NCI-H1436 treated with DMSO at 0.1 percent for 48 hours (cell line): ENCODE measurements at regions not wholly inside any gene's neighbourhood (a gene's known extent, or its start where the extent isn't known, plus 50 kb on each side); places are given as distances from the start of the nearest gene placed in this dataset.
A peak's percentile ranks its signal among the peaks of the same experiment; 100 is the strongest.
"Not testable (repeated sequence)": the region's sequence is repeated elsewhere in the genome, so short reads cannot be mapped to it uniquely, and the experiment has no call there.

ENCODE experiments used
- DNase-seq: peaks from one replicate; lab custom pipeline; 2025; lab: John Stamatoyannopoulos, UW

DNA sequence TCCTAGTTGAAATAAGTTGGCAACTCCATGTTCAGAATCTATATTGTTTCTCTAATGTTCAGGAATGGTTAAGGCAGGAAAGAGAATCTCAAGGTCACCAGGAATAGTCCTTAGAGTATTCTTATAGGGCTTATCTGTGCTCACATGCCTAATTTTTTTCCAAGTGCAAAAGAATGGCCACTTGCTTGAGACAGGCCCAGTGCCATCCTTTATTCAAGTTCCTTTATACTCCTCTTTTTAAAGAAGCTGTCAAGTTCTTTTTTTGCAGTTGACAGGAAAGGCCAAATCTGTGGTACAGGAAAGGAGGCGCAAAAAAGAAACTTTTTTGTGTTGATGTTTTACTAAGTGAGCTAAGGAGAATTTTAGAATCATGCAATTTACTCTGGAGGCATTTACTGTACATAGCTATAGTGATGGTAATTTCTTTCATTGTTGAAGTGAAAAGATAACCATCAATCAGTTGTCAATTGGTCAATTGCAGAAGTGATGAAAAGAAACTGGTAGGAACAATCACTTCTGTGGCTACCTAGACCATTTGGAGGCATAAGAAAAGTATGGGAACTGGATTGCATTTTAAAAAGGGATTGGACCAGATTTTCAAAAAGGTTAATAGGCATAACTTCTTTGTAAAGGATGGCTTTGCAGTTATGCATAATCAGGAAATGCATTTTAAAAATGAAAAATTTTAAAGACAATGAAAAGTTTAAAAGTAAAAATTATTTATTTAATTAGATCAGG lies 102.5 kb upstream of the SOX2 start:
- DNase-seq, result no peak

DNA sequence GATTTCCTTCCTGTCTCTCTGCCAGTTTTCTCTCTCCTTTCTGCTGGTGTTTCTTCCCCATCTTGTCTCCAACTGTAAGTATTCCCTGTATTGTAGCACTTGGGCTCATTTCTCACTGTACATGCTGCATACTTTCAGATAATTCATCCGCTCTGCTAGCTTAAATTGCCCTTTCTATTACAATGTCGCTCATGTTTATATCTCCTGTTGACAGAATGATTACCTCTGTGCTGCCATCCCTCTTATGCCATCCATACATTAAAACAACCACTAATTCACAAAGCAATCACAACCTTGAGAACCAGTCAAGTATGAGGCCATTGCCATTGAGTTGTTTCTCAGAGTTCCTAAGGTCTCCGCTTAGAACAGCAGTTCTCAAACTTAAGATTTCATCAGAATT lies 107.5 kb upstream of the SOX2 start:
- DNase-seq, result no peak

DNA sequence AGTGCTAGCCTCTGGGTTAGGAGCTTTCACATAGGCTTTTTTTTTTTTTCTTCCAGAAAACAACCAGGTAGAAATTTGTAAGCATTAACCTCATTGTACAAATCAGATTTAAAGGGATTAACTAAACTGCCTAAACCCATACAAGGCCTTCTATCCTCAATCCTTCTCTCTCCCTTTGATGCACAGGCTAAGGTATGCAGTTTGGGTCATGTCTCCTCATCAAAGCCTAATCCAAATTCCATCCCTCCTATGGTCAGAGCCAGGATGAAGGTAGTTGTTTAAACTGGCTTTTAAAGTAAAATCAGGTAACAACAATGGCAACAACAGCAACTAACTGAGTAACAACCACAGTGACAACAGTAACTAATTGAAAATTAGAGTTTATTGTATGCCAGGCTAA lies 115.6 kb upstream of the SOX2 start:
- no peak for DNase-seq

DNA sequence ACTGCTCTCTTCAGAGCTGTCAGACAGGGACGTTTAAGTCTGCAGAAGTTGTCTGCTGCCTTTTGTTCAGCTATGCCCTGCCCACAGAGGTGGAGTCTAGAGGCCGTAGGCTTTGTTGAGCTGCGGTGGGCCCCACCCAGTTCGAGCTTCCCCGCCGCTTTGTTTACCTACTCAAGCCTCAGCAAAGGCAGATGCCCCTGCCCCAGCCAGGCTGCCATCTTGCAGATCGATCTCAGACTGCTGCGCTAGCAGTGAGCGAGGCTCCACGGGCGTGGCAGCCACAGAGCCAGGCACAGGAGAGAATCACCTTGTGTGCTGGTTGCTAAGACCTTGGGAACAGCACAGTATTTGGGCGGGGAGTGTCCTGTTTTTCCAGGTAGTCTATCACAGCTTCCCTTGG lies 120.8 kb upstream of the SOX2 start:
- not testable (repeated sequence) for DNase-seq

DNA sequence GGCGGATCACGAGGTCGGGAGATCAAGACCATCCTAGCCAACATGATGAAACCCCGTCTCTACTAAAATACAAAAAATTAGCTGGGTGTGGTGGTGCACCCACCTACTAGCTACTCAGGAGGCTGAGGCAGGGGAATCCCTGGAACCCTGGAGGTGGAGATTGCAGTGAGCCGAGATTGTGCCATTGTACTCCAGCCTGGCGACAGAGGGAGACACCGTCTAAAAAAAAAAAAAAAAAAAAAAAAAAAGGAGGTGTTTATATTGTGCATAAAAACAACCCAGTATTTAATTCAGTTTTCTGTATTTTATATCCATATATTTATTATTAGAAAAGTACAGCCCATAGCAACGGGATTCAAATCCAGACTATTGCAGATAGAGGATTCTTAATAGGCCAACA lies 129.1 kb upstream of the SOX2 start:
- DNase-seq, result no peak

DNA sequence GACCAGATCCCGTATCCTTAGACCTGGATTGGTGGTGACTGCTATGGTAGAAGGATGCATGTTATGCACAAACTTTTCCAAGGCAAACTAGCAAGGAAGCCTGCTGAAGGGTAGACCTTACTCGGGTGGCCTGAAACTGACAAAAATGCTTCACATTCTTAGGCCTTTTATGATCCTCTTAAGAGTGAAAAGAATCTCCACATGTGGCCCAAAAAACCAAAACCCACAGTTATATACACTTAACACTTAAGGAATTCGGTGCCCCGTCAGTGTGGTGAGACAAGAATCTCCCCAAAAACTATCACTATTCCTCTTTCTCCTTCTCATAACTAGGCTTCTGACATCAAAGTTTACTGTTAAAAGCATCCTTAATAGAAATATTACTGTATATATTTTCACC lies 130.1 kb upstream of the SOX2 start:
- DNase-seq, result no peak

DNA sequence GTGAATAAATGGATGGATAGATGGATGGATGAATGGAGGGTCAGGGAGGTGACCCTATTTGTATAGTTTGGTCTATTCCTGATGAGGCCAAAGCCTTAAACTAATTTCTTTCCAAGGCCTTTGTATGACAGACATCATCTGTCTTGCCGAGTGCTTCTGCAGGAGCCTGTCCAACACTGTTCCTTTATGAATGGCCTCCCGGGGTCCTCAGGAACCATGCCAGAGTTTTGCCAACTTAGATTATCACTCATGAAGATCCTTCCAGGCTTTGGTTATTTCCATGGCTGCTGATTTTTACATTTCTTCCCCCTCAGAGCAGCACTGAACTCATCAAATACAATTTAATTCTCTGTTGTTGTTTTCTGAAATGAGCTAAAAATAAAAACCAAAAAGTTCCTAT lies 133.0 kb upstream of the SOX2 start:
- no peak for DNase-seq

DNA sequence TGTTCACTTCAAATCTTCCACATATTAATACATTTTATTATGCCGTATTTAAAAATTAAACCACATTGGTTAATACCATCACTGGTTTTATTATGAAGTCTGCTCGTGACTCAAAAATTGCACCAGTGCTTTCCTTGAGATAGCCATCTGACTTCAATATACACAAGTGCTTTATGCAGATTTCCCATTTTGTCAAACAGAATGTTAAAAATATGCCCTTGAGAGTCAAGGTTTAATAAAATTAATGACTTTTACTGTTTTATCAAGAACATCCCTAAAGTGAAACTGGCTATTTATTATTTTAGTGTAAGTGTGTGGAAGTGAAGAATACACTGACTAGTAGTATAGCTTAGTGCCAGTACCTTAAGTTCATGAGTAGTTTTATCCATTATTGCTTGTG lies 139.3 kb upstream of the SOX2 start:
- DNase-seq, result no peak

DNA sequence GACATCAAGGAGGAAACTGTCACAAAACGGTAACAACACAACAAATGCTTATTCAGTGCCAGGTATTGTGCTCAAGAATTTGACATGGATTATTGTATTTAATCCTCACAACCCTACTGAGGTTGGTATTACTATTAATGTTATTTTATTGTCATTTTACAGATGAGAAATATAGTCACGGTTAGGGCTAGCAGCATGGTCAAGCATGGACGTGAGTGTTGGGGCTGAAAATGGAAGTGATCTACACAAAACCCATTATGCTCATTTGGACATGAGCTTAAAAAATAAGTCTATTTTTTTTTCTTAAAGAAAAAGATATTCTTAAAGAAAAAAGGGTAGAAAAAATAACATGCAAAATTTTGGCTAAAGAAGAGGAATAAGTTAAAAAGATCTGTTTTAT lies 141.3 kb upstream of the SOX2 start:
- no peak for DNase-seq

DNA sequence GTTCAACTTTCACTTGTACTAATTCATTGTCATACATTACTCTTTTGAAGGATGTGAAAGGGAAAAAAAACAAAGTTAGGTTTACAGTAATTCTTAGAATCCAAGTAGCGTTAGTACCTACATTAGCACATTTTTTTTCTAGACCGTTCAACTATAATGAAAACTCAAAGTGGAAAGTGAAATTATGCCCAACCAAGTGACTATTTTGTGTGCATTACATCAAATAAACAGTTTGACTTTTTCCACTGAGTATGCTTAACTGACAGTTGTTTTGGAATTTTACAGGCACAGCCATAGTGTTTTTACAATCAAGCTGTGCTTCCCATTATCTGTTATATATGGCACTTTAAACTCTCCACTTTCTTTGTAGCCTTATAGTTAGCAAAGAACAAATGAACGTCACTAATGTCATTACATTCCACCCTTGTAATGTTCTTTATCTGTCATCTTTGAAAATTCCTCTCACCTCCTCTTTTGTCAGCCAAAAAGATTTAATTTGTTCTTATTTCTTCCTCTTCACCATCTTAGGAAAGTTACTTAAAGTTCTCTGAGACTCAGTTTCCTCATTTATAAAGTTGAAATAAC lies 142.3 kb upstream of the SOX2 start:
- no peak for DNase-seq

DNA sequence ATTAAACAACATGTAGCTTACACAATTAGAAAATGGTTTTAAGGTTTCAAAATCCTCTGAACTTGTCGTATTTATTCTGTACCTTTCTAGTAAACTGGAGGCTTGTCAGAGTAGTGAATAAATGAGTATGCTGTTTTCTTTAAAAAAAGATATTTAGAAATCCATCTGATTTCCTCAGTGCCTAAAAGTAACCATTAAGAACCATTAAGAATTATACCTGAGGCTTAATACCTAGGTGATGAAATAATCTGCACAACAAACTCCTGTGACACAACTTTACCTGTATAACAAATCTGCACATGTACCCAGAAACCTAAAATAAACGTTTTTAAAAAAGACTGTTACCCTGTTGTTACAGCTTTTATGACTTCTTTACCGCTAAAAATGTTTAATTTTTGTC lies 143.0 kb upstream of the SOX2 start:
- no peak for DNase-seq

DNA sequence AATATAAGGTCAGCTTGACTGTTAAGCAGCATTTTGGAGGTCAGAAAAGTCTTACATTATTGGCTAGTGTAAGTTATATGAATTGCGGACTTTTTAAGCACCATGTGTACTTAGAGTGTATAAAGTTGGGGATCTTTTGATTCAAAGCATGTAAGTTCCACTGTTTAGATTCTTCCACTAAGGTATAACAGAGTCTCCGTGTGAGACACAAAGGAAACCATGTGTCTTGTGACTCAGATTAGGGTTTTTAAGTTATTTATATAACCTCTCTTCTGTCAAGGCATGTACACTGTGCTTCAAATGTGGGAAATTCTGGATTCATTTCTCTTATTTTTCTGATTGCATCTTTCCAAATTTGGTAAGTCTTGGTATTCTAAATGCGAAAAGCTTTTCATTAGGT lies 143.5 kb upstream of the SOX2 start:
- no peak for DNase-seq

DNA sequence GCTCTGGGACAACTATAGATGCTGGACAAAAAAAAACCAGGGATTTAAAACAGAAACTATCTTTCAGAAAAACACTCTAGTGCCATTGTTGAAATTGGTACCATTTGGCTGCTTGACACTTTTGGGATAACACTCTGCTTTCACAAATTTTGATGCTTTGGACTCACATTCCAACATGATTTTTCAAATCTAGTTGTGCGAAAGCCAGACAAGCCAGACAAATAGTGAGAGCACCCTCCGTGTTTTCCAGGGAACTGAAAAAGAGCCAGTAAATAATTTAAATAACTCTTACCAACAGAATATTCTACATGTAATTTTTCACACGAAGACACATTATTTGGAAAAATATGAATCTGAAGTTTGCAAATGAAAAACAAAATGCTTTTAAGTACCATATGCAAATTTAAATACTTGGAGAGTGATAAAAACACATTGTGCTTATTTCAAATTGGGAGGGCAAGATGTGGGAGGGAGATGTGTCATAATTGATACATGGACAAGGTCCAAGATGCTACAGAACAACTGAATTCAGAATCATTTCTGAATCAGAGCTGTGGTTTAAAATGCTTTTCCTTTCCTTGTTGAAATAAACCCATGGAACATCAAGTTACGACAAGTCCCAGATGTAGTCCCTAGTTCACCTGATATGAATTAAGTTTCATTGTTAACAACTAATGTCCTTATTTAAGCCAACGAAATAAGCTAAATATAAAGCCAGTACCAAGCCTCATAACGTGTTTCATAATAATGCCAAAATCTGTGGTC lies 144.2 kb upstream of the SOX2 start:
- no peak for DNase-seq

DNA sequence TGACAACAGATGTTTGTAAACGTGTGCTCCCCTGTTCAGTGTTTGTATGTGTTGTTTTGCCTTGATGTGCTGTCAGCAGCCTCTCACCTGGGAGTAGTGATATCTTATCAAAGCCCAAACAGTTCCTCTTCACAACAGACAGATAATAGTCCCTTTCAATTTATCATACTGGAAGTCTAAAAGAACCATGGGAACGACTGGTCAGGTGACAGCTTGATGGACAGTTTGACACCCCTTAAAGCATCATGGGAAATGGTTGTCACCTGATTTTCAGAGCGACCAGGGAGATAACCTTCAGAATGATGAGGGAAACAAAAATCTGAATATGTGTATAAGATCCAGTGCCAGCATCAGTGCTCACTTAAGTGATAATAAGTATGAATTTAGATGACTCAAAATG lies 146.3 kb upstream of the SOX2 start:
- DNase-seq, result no peak

DNA sequence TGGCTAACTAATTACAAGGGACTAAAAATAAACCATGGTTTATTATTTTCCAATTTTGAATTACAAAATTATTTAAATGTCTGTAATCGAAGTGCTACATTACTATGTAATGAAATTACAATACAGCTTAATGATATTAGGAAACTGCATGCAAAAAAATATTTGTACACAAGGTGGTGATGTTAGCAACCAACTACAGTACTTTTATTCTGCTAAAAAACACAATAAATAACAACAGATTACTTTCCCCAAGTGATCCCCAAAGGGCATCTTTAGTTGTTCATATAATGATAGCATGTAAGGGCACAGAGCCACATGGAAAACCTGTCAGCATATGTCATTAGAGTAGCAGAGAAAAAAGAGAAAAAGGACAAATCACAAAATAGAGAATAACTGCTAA lies 147.5 kb upstream of the SOX2 start:
- DNase-seq, result no peak

DNA sequence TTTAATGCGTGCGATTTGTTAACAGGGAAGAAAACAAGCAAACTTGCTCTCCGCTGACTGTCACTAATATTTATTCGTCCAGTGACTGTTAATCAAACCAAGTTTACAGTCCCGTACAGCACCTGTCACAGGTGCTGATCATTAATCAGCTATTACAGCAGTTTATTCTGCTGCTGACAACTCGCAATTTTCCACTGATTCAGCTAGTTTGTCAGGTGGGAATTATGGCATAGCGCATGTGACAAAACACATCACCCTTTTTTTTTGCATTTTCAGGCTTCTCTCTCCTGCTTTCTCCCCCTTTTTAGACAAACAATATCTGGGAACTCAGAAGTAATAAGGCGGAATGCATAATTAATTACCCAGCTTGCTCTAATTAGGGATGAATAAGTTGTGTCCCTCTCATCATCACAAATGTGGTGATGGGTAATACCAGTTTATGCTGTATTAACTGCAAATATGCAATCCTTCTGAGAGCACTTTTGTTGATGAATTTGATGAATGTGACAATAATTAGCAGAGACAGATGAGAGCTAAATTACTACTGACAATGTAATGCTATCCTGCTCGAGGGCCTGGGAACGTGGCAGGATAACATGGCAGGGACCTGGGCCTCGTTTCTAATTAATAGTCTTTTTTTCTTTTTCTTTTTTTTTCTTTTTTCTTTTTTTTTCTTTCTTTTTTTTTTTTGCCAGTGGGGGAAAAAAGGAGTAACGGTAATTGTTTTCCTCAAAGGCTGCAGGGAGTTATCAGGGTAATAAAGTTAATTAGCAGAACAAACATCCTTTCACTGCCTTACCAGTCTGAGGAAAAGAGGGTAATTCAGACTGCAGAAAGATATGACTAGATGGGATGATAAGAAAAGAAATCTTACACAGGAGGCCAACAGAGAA lies 150.3 kb upstream of the SOX2 start:
- DNase-seq, result peak; percentile 29

DNA sequence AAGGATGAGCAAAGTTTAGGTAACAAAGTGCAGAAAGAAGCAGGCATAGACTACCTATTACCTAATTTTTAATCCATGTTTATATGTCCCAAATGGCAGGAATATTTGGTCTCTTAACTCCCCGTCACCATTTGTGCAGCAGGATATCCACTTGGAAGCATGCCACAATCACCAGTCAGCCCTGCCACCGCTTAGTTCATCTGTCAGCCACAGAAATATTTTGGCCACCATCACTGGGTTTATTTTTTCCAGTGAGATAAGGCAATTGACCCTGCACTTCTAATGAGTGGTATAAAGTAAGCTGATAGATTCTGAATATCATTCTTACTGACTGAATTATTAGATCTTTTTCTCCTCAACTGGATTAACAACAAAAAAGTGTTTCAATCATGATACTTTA lies 152.9 kb upstream of the SOX2 start:
- no peak for DNase-seq

DNA sequence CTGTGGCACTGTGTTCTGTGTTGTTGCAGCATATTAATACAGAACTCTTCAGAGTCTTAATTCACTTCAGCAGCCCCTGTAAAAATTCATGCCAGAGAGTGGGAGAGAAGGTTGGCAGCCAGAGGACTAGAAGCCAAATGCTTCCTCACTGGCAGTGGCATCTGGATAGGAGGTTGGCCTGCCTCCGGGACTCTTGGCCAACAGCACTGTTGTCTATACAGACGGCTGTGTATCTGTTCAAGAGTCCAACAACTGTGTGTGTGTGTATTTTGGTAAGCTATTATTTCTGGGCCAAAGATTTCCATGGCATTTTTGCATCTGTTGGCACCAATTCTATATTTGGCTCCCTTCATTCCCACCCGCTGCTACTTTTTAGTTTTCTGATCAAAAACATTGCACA lies 156.0 kb upstream of the SOX2 start:
- no peak for DNase-seq

DNA sequence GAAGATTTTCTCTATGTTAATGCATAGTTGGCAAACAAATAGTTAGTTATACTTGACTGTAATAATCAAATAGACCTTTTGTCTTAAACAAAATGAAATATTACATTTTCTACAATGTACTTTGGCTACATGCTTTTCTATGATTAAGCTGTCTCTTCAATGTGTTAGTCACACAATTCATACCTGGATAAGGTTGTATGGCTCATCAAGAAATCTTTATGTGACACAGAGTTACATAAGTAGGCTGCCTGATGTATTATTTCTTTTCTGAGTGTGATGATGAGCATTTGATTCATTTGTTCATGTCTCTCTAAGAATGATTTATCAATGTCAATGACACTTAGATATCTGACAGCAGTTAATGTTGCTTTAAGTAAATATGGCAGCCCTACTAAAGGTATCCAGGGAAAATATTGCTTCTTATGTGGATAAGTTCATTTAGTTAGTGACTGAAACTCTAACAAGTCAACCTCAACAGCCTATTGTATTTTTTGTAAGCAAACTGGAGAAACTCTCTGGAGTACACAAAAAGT lies 157.4 kb upstream of the SOX2 start:
- DNase-seq, result no peak

DNA sequence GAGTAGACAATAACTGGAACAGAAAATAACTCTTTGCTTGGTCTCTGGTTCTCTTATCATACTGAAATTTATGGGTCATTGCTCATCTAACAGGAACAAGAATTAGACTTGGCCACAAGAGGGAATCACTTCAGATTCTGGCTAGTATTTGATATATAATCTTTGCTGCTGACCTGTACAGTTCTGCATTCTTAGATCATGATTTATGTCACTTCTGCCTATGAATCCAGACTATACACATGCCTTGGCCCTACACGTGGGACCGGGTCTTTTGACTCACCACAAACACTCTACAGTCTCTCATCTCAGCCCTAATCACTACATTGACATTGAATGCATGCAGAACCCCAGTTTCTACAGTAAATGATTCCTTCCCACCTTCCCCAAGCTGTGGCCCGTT lies 162.5 kb upstream of the SOX2 start:
- no peak for DNase-seq

DNA sequence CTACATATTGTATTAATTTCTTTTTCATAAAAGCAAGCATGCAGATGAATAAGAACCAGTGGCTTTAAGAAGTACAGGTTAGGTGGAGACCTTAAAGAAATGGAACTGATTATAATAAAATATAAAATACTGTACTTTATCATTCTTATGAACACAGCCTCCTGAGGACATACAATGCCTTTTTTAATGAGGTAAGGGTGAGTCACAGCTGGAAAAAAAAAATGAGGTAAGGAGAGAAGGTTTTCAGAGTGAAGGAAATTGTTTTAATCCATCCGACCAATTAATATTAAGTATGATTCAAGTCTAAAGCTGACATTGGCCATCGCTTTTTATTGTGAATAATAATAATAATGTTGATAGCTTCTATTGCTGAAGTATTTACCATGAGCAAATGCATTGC lies 170.3 kb upstream of the SOX2 start:
- DNase-seq, result no peak

DNA sequence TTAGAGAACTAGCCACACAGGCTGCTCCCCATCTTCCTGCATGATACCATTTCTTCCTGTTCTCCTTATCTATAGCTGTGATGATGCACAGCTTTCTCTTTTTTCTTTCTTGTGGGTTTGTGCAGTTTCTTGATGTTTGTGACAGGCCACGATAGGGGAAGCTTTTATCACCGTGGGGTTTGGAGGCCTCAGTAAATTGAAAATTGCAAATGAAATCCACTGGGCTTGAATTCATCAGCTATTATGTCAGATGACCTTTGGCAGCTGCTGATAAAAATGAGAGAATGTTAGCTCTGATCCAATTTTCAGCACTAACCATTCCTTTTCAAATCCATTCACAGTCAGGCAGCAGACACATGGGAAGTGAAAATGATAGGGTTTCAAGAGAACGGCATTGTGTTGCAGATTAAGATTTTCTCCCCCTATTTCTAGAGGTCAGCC lies 176.9 kb upstream of the SOX2 start:
- no peak for DNase-seq
